ENCODE measurements at regions not wholly inside any gene's neighbourhood (a gene's known extent, or its start where the extent isn't known, plus 50 kb on each side); places are given as distances from the start of the nearest gene placed in this dataset.

- no peaks in the 10 kb centered on the region for H3F3A ChIP-seq (ENCODE audit: insufficient read depth, low read length)
- no peak for DNase-seq
- no peaks in the 10 kb centered on the region for H3K9me3 ChIP-seq (replicated peaks; ENCODE audit: insufficient read depth, low read length)
- H3K4me2 ChIP-seq (ENCODE audit: low read depth, low read length): no peak overlapping the region
- H3K9ac ChIP-seq (ENCODE audit: low read length): no peak overlapping the region
- no peak overlapping the region for H3K27ac ChIP-seq (ENCODE audit: low read length)
- no peak overlapping the region for H2AFZ ChIP-seq (ENCODE audit: low read length)
- no peaks in the 10 kb centered on the region for H3K9me2 ChIP-seq (replicated peaks; ENCODE audit: insufficient read depth, low read length)
- TF ChIP-seq CTCF (IDR thresholded peaks at IDR 0.05; ENCODE audit: low read length): no peak
- no peak for TF ChIP-seq EZH2 (optimal IDR thresholded peaks at IDR 0.05; ENCODE audit: low read depth, low read length)
- TF ChIP-seq EZH2phosphoT487 (IDR thresholded peaks at IDR 0.05; ENCODE audit: low read length): no peak
- H3K4me3 ChIP-seq (ENCODE audit: low read length): no peak overlapping the region
- H4K20me1 ChIP-seq (ENCODE audit: insufficient read depth, low read length): no peaks in the 10 kb centered on the region
- peaks cover 23% of the 10 kb centered on the region for H3K79me2 ChIP-seq (ENCODE audit: low read length)
- H3K27me3 ChIP-seq (replicated peaks; ENCODE audit: insufficient read depth, low read length): no peaks in the 10 kb centered on the region
- H3K36me3 ChIP-seq (replicated peaks; ENCODE audit: insufficient read depth, low read length): no peaks in the 10 kb centered on the region; the same call in 1 of the 2 replicates
- H3K4me1 ChIP-seq (ENCODE audit: low read length): no peaks in the 10 kb centered on the region
Observed at GRCh38 chr13:111546921-111547675, 226.7 kb downstream of the TEX29 start.

GRCh38 chr13:111547726-111548273 lies 227.4 kb downstream of the TEX29 start:
- Histone ChIP-seq H3K4me2 (ENCODE audit: low read depth, low read length) (no peak overlapping the region), H4K20me1 (ENCODE audit: insufficient read depth, low read length) (no peaks in the 10 kb centered on the region), H3K27me3 (replicated peaks; ENCODE audit: insufficient read depth, low read length) (no peaks in the 10 kb centered on the region), H3K27ac (ENCODE audit: low read length) (no peak overlapping the region), H3K9me3 (replicated peaks; ENCODE audit: insufficient read depth, low read length) (no peaks in the 10 kb centered on the region), H3F3A (ENCODE audit: insufficient read depth, low read length) (no peaks in the 10 kb centered on the region), H3K9me2 (replicated peaks; ENCODE audit: insufficient read depth, low read length) (no peaks in the 10 kb centered on the region), H3K9ac (ENCODE audit: low read length) (no peak overlapping the region), H3K4me3 (ENCODE audit: low read length) (no peak overlapping the region), H3K79me2 (ENCODE audit: low read length) (peaks cover 21% of the 10 kb centered on the region), H2AFZ (ENCODE audit: low read length) (no peak overlapping the region), H3K36me3 (replicated peaks; ENCODE audit: insufficient read depth, low read length) (no peaks in the 10 kb centered on the region; the same call in 1 of the 2 replicates), H3K4me1 (ENCODE audit: low read length) (no peaks in the 10 kb centered on the region)
- TF ChIP-seq EZH2 (optimal IDR thresholded peaks at IDR 0.05; ENCODE audit: low read depth, low read length) (no peak), EZH2phosphoT487 (IDR thresholded peaks at IDR 0.05; ENCODE audit: low read length) (no peak)
- DNase-seq: no peak

- no peak overlapping the region for H2AFZ ChIP-seq (ENCODE audit: low read length)
- no peaks in the 10 kb centered on the region; the same call in 1 of the 2 replicates for H3K36me3 ChIP-seq (replicated peaks; ENCODE audit: insufficient read depth, low read length)
- H3F3A ChIP-seq (ENCODE audit: insufficient read depth, low read length): no peaks in the 10 kb centered on the region
- no peak overlapping the region for H3K4me3 ChIP-seq (ENCODE audit: low read length)
- DNase-seq: no peak
- no peaks in the 10 kb centered on the region for H4K20me1 ChIP-seq (ENCODE audit: insufficient read depth, low read length)
- no peak overlapping the region for H3K27ac ChIP-seq (ENCODE audit: low read length)
- no peak for TF ChIP-seq EZH2 (optimal IDR thresholded peaks at IDR 0.05; ENCODE audit: low read depth, low read length)
- H3K9me3 ChIP-seq (replicated peaks; ENCODE audit: insufficient read depth, low read length): no peaks in the 10 kb centered on the region
- peaks cover 20% of the 10 kb centered on the region for H3K79me2 ChIP-seq (ENCODE audit: low read length)
- no peak overlapping the region for H3K4me2 ChIP-seq (ENCODE audit: low read depth, low read length)
- no peaks in the 10 kb centered on the region for H3K9me2 ChIP-seq (replicated peaks; ENCODE audit: insufficient read depth, low read length)
- no peaks in the 10 kb centered on the region for H3K4me1 ChIP-seq (ENCODE audit: low read length)
- H3K9ac ChIP-seq (ENCODE audit: low read length): no peak overlapping the region
- no peaks in the 10 kb centered on the region for H3K27me3 ChIP-seq (replicated peaks; ENCODE audit: insufficient read depth, low read length)
Observed at GRCh38 chr13:111548301-111548700, 227.9 kb downstream of the TEX29 start.

- no peak for DNase-seq
- Histone ChIP-seq H3K9ac (ENCODE audit: low read length) (no peak overlapping the region), H3K4me2 (ENCODE audit: low read depth, low read length) (no peak overlapping the region), H3K27me3 (replicated peaks; ENCODE audit: insufficient read depth, low read length) (no peaks in the 10 kb centered on the region), H3K79me2 (ENCODE audit: low read length) (peaks cover 17% of the 10 kb centered on the region), H4K20me1 (ENCODE audit: insufficient read depth, low read length) (no peaks in the 10 kb centered on the region), H3K4me3 (ENCODE audit: low read length) (no peak overlapping the region), H2AFZ (ENCODE audit: low read length) (no peak overlapping the region), H3K27ac (ENCODE audit: low read length) (no peak overlapping the region), H3K9me2 (replicated peaks; ENCODE audit: insufficient read depth, low read length) (no peaks in the 10 kb centered on the region), H3K36me3 (replicated peaks; ENCODE audit: insufficient read depth, low read length) (no peaks in the 10 kb centered on the region; the same call in 1 of the 2 replicates), H3K9me3 (replicated peaks; ENCODE audit: insufficient read depth, low read length) (no peaks in the 10 kb centered on the region), H3F3A (ENCODE audit: insufficient read depth, low read length) (no peaks in the 10 kb centered on the region), H3K4me1 (ENCODE audit: low read length) (no peaks in the 10 kb centered on the region)
- no peak for TF ChIP-seq EZH2phosphoT487 (IDR thresholded peaks at IDR 0.05; ENCODE audit: low read length)
Observed at GRCh38 chr13:111548805-111549204, 228.4 kb downstream of the TEX29 start.
